ENCODE measurements at regions not wholly inside any gene's neighbourhood (a gene's known extent, or its start where the extent isn't known, plus 50 kb on each side); places are given as distances from the start of the nearest gene placed in this dataset.

DNA sequence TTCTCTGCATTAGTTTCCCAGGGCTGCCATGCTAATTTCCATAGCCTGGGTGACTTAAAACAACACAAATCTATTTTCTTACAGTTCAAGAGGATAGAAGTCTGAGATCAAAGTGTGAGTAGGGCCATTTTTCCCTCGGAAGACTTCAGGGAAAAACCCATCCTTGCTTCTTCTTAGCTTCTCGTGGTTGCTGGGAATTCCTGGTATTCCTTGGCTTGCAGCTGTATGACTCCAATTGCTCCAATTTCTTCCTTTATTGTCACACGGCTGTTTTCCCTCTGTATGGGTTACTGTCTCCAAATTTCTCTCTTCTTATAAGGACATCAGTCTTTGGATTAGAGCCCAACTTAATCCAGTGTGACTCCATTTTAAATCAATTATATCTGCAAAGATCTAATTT lies 128.4 kb upstream of the JAG1 start:
- no peaks in the 10 kb centered on the region for H4K20me1 ChIP-seq (ENCODE audit: insufficient read depth, low read length)

More for the DNA sequence above, 128.4 kb upstream of the JAG1 start:
- H2AK5ac ChIP-seq (ENCODE audit: low read depth, low read length) = no peak overlapping the region
- no peak overlapping the region for H4K5ac ChIP-seq (ENCODE audit: low read depth, low read length)
- DNase-seq (peak; percentile 66), ATAC-seq (ENCODE audit: low read depth) (peak; percentile 63)
- H3K4me3 ChIP-seq (ENCODE audit: insufficient read depth, low read depth, low read length) = no peak overlapping the region
- no peaks in the 10 kb centered on the region for H3K36me3 ChIP-seq (ENCODE audit: control insufficient read depth, insufficient read depth, low read length)
- no peak overlapping the region for H3K9ac ChIP-seq (ENCODE audit: low read depth, low read length)
- no peak overlapping the region for H3K56ac ChIP-seq (ENCODE audit: extremely low read depth, insufficient read depth, low read length)
- no TSS peak for BruUV-seq (replicated peaks)
- H3K4me1 ChIP-seq (ENCODE audit: control insufficient read depth, insufficient read depth, low read length) = no peaks in the 10 kb centered on the region; the same call in 1 of the 2 replicates
- peaks cover 4% of the 10 kb centered on the region; the same call in 1 of the 2 replicates for H3K9me1 ChIP-seq (ENCODE audit: insufficient read depth, low read length)
- no peak overlapping the region for H3K4ac ChIP-seq (ENCODE audit: low read depth, low read length)
- 0 out of 2 replicates have a peak overlapping the region, but pooled peaks have one; percentile 4 for H3K14ac ChIP-seq (replicated peaks; ENCODE audit: low read depth, low read length)
- H2AFZ ChIP-seq (replicated peaks; ENCODE audit: low read length, poor library complexity) = no peak overlapping the region
- H3K23ac ChIP-seq (ENCODE audit: low read depth, low read length) = no peak overlapping the region
- H4K8ac ChIP-seq (ENCODE audit: low read depth in 2 of 2, low read length in 2 of 2) = no peak overlapping the region
- TF ChIP-seq RAD21 (IDR thresholded peaks at IDR 0.05; ENCODE audit: low read length) = no peak
- TF ChIP-seq, protein P1, sequence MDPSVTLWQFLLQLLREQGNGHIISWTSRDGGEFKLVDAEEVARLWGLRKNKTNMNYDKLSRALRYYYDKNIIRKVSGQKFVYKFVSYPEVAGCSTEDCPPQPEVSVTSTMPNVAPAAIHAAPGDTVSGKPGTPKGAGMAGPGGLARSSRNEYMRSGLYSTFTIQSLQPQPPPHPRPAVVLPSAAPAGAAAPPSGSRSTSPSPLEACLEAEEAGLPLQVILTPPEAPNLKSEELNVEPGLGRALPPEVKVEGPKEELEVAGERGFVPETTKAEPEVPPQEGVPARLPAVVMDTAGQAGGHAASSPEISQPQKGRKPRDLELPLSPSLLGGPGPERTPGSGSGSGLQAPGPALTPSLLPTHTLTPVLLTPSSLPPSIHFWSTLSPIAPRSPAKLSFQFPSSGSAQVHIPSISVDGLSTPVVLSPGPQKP (IDR thresholded peaks at IDR 0.05; ENCODE audit: borderline replicate concordance, low read depth, low read length) = no peak
- TF ChIP-seq, protein P2, sequence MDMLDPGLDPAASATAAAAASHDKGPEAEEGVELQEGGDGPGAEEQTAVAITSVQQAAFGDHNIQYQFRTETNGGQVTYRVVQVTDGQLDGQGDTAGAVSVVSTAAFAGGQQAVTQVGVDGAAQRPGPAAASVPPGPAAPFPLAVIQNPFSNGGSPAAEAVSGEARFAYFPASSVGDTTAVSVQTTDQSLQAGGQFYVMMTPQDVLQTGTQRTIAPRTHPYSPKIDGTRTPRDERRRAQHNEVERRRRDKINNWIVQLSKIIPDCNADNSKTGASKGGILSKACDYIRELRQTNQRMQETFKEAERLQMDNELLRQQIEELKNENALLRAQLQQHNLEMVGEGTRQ (IDR thresholded peaks at IDR 0.05; ENCODE audit: low read depth, low read length) = no peak
- TF ChIP-seq, protein P3, sequence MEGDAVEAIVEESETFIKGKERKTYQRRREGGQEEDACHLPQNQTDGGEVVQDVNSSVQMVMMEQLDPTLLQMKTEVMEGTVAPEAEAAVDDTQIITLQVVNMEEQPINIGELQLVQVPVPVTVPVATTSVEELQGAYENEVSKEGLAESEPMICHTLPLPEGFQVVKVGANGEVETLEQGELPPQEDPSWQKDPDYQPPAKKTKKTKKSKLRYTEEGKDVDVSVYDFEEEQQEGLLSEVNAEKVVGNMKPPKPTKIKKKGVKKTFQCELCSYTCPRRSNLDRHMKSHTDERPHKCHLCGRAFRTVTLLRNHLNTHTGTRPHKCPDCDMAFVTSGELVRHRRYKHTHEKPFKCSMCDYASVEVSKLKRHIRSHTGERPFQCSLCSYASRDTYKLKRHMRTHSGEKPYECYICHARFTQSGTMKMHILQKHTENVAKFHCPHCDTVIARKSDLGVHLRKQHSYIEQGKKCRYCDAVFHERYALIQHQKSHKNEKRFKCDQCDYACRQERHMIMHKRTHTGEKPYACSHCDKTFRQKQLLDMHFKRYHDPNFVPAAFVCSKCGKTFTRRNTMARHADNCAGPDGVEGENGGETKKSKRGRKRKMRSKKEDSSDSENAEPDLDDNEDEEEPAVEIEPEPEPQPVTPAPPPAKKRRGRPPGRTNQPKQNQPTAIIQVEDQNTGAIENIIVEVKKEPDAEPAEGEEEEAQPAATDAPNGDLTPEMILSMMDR (conservative IDR thresholded peaks at IDR 0.05; ENCODE audit: low read depth, low read length) = no peak
- TF ChIP-seq BHLHE40 (IDR thresholded peaks at IDR 0.05; ENCODE audit: low read depth, low read length) = no peak
- TF ChIP-seq POLR2A (IDR thresholded peaks at IDR 0.05; ENCODE audit: low read depth, low read length) = no peak
- TF ChIP-seq RCOR1 (IDR thresholded peaks at IDR 0.05; ENCODE audit: insufficient replicate concordance, low read length) = no peak
- no peak for TF ChIP-seq NFE2L2 (IDR thresholded peaks at IDR 0.05; ENCODE audit: low read depth, low read length)
- no peak overlapping the region for H2BK20ac ChIP-seq (ENCODE audit: low read depth, low read length)
- no peak overlapping the region for H3K4me2 ChIP-seq (ENCODE audit: low read depth, low read length)
- no CpG with 5 or more reads among the region's 3 CpGs for WGBS, 2 experiments (ENCODE audit: extremely low coverage in 2 of 2, insufficient read length in 1 of 2)
- in situ Hi-C loops (cut with MboI; ENCODE audit: low sequenced_read_pairs) = no loop called here
- H3K9me3 ChIP-seq (ENCODE audit: control insufficient read depth, insufficient read depth, low read length) = no peaks in the 10 kb centered on the region
- H3K79me1 ChIP-seq (ENCODE audit: low read depth in 1 of 2, low read length in 2 of 2) = no peaks in the 10 kb centered on the region
- intact Hi-C loops (cut with micrococcal nuclease) = no loop called here
- no peak overlapping the region for H2BK15ac ChIP-seq (ENCODE audit: low read depth, low read length)
- ChIA-PET CTCF (no interaction called here), POLR2A (ENCODE audit: unreplicated experiment) (no interaction called here)
- H2AK9ac ChIP-seq (replicated peaks; ENCODE audit: low read depth, low read length, poor library complexity) = no peak overlapping the region
- H3K27ac ChIP-seq (ENCODE audit: insufficient read depth, low read length) = no peak overlapping the region
- dilution Hi-C loops (cut with HindIII; ENCODE audit: low sequenced_read_pairs, unreplicated experiment) = no loop called here
- H3K27me3 ChIP-seq (ENCODE audit: control insufficient read depth, insufficient read depth, low read length) = peaks cover 2% of the 10 kb centered on the region; the same call in 1 of the 2 replicates
- no peak overlapping the region for H4K91ac ChIP-seq (ENCODE audit: insufficient read depth, low read depth, low read length)
- H3K18ac ChIP-seq (ENCODE audit: low read depth, low read length) = no peak overlapping the region
- H2BK120ac ChIP-seq (ENCODE audit: low read depth, low read length) = no peak overlapping the region
- no peak overlapping the region for H2BK5ac ChIP-seq (ENCODE audit: low read depth, low read length, poor library complexity, severe bottlenecking)
